T-cell (primary cell): ENCODE measurements at regions not wholly inside any gene's neighbourhood (a gene's known extent, or its start where the extent isn't known, plus 50 kb on each side); places are given as distances from the start of the nearest gene placed in this dataset.

Experiments used
- ATAC-seq, 4 experiments: fragments of 200-7000 bp in 3 of 4; fragments of 150-1000 bp in 1 of 4; cut with Tn5 transposase; replicated peaks in 1 of 4; 1 replicate in 3 of 4; 2 replicates in 1 of 4; pipeline ENCODE4 v1.10.0; 2021; ENCODE audit warnings: moderate library complexity in 3 of 4, mild to moderate bottlenecking in 2 of 4, moderate number of reproducible peaks in 1 of 4
- CTCF ChIA-PET, 2 donors: fragments of 300-600 bp; sonication (Branson Sonifier 250); formaldehyde crosslinking; loops; one replicate each; lab custom pipeline; 2022; ENCODE audit warnings: antibody characterized with exemption in 2 of 2; lab: Charles Lee
- POLR2A ChIA-PET, 2 donors: fragments of 300-600 bp; sonication (Branson Sonifier 250); formaldehyde crosslinking; loops; one replicate each; lab custom pipeline; 2022; ENCODE audit warnings: antibody characterized with exemption in 2 of 2; lab: Charles Lee
- DNase-seq, 35 experiments: peaks; one replicate each; pipeline versions ENCODE4 v3.0.0 to v3.0.0-alpha.2; 2013 to 2023
- H3K27ac ChIP-seq: one replicate; pipeline ENCODE4 v1.5.1; 2013; ENCODE audit warnings: low read length
- H3K27me3 ChIP-seq, 2 experiments: replicated peaks in 1 of 2; 1 replicate in 1 of 2; 2 replicates in 1 of 2; pipeline versions ENCODE4 v1.6.1 to v1.7.0; 2013; ENCODE audit warnings: low read length in 1 of 2, mixed read lengths in 1 of 2; ENCODE audit not compliant: control insufficient read depth in 2 of 2, insufficient read depth in 2 of 2; ENCODE audit errors: extremely low read depth in 1 of 2
- H3K36me3 ChIP-seq, 2 donors: 1 replicate in 1 of 2; 2 replicates in 1 of 2; pipeline versions ENCODE4 v1.6.1 to v1.7.0; 2013; ENCODE audit warnings: low read length in 1 of 2; ENCODE audit not compliant: control insufficient read depth in 2 of 2, insufficient read depth in 1 of 2; ENCODE audit errors: extremely low read depth in 1 of 2
- H3K4me1 ChIP-seq, 2 experiments: 1 replicate in 1 of 2; 2 replicates in 1 of 2; pipeline versions ENCODE4 v1.6.1 to v1.7.0; 2013; ENCODE audit warnings: low read length in 2 of 2, mixed read lengths in 1 of 2; ENCODE audit not compliant: insufficient read depth in 2 of 2, control insufficient read depth in 1 of 2; ENCODE audit errors: extremely low read depth in 1 of 2
- H3K4me3 ChIP-seq, 2 donors: 1 replicate in 1 of 2; 2 replicates in 1 of 2; pipeline versions ENCODE4 v1.5.1 to v1.7.0; 2013; ENCODE audit warnings: mild to moderate bottlenecking in 2 of 2, low read length in 1 of 2, moderate library complexity in 1 of 2; ENCODE audit not compliant: control insufficient read depth in 1 of 2; ENCODE audit errors: extremely low read depth in 1 of 2
- H3K9me3 ChIP-seq: 2 replicates; pipeline ENCODE4 v1.7.0; 2013
- H3K27ac Mint-ChIP-seq, 2 donors: one replicate each; pipeline ENCODE4 v1.8.0; 2020 to 2021; ENCODE audit warnings: mild to moderate bottlenecking in 2 of 2, mixed read lengths in 2 of 2
- H3K27me3 Mint-ChIP-seq, 2 donors: one replicate each; pipeline ENCODE4 v1.8.0; 2021 to 2022; ENCODE audit warnings: mixed read lengths in 2 of 2
- H3K36me3 Mint-ChIP-seq: one replicate; pipeline ENCODE4 v1.8.0; 2021; ENCODE audit warnings: mixed read lengths
- H3K4me1 Mint-ChIP-seq, 3 donors: one replicate each; pipeline ENCODE4 v1.8.0; 2020 to 2022; ENCODE audit warnings: mixed read lengths in 3 of 3, mild to moderate bottlenecking in 1 of 3
- H3K4me3 Mint-ChIP-seq, 3 donors: one replicate each; pipeline ENCODE4 v1.8.0; 2020 to 2022; ENCODE audit warnings: mild to moderate bottlenecking in 3 of 3, mixed read lengths in 3 of 3, moderate library complexity in 3 of 3
- H3K9me3 Mint-ChIP-seq, 3 donors: one replicate each; pipeline ENCODE4 v1.8.0; 2020 to 2022; ENCODE audit warnings: mixed read lengths in 3 of 3
- WGBS: methylation state at CpG from one replicate; pipeline ENCODE4 v1.1.5; 2013; ENCODE audit warnings: missing lambda C conversion rate; ENCODE audit not compliant: insufficient coverage; 5-methylcytosine and 5-hydroxymethylcytosine counted together

DNA sequence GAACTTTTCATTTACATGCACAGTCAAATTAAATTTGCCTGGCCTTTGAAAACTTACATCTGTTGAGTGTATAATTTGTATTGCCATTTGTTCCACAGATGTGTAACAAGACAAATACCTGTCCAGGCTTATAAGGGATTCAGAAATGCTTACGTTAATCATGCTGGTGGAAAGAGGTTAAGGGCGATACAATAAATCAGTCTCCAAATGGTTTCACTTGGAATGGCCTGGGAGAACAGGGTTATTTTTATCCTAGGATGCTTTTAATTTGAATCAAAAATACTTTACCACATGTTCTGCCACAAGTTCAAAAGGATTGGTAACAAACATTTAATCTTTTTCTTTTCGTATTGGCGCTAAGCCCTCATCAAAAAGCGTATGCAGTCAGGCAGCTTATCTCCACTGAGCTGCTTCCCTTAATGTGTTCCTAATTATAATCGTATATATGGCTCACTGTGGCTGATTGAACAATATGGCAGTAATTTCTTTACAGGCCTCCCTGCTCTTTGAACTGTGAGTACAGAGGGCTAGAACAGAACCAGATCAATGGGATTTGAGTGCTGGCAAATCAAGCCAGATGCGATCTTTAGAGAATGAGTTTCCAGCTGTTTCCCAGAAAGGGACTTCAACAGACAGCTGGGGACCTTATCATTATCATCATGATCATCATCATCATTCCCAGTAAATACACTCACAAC is 425.7 kb downstream of the SPRY2 start:
- no peak for ATAC-seq
- Mint-ChIP-seq H3K27ac (no peak overlapping the region), H3K36me3 (no peaks in the 10 kb centered on the region), H3K9me3 (no peaks in the 10 kb centered on the region), H3K4me3 (no peak overlapping the region), H3K4me1 (no peaks in the 10 kb centered on the region), H3K27me3 (no peaks in the 10 kb centered on the region)
- no peak for DNase-seq
- CTCF ChIA-PET: no interaction called here
- H3K27me3 ChIP-seq: no peaks in the 10 kb centered on the region
- H3K9me3 ChIP-seq: no peaks in the 10 kb centered on the region
- no peaks in the 10 kb centered on the region for H3K36me3 ChIP-seq
- H3K27ac ChIP-seq: no peak overlapping the region
- POLR2A ChIA-PET: no interaction called here
- no peaks in the 10 kb centered on the region for H3K4me1 ChIP-seq
- WGBS: 100% methylated on average over 3 of the region's 7 CpGs
- no peak overlapping the region for H3K4me3 ChIP-seq

- no CpG with 5 or more reads among the region's 1 CpG for WGBS
- H3K36me3 ChIP-seq: no peaks in the 10 kb centered on the region
- ChIA-PET CTCF (no interaction called here), POLR2A (no interaction called here)
- H3K4me1 ChIP-seq: no peaks in the 10 kb centered on the region
- no peaks in the 10 kb centered on the region for H3K27me3 Mint-ChIP-seq
- H3K9me3 Mint-ChIP-seq: no peaks in the 10 kb centered on the region
- H3K36me3 Mint-ChIP-seq: no peaks in the 10 kb centered on the region
- H3K27ac ChIP-seq: no peak overlapping the region
- ATAC-seq (no peak), DNase-seq (no peak)
- no peak overlapping the region for H3K4me3 Mint-ChIP-seq
- H3K27me3 ChIP-seq: no peaks in the 10 kb centered on the region
- H3K27ac Mint-ChIP-seq: no peak overlapping the region
- no peak overlapping the region for H3K4me3 ChIP-seq
- no peaks in the 10 kb centered on the region for H3K4me1 Mint-ChIP-seq
- H3K9me3 ChIP-seq: no peaks in the 10 kb centered on the region
Measured at GRCh38 chr13:79913141-79913827, 427.6 kb downstream of the SPRY2 start.

- no peak overlapping the region for H3K4me3 ChIP-seq
- H3K4me1 Mint-ChIP-seq: no peaks in the 10 kb centered on the region
- no peaks in the 10 kb centered on the region for H3K4me1 ChIP-seq
- no peak overlapping the region for H3K27ac Mint-ChIP-seq
- H3K9me3 Mint-ChIP-seq: no peaks in the 10 kb centered on the region
- DNase-seq (no peak), ATAC-seq (no peak)
- CTCF ChIA-PET: no interaction called here
- H3K27ac ChIP-seq: no peak overlapping the region
- H3K4me3 Mint-ChIP-seq: no peak overlapping the region
- H3K36me3 ChIP-seq: no peaks in the 10 kb centered on the region
- no peaks in the 10 kb centered on the region for H3K36me3 Mint-ChIP-seq
- no peaks in the 10 kb centered on the region for H3K27me3 Mint-ChIP-seq
- H3K9me3 ChIP-seq: no peaks in the 10 kb centered on the region
- WGBS: no CpG with 5 or more reads among the region's 3 CpGs
- no peaks in the 10 kb centered on the region for H3K27me3 ChIP-seq
- POLR2A ChIA-PET: no interaction called here
Measured at GRCh38 chr13:79912403-79912802, 428.5 kb downstream of the SPRY2 start.

GRCh38 chr13:79910875-79911540 is 429.9 kb downstream of the SPRY2 start:
- H3K9me3 Mint-ChIP-seq: no peaks in the 10 kb centered on the region
- ChIA-PET POLR2A (no interaction called here), CTCF (interaction anchor here in 1 of 2 donors (0.6 kb wide), 1 partner anchor 23 kb away, joined by 6 read pairs; no protein-coding TSS in a partner anchor)
- no peak overlapping the region for H3K4me3 Mint-ChIP-seq
- H3K36me3 ChIP-seq: no peaks in the 10 kb centered on the region
- no peaks in the 10 kb centered on the region for H3K27me3 ChIP-seq
- H3K27ac ChIP-seq: no peak overlapping the region
- ATAC-seq: no peak
- H3K4me1 ChIP-seq: no peaks in the 10 kb centered on the region
- no peaks in the 10 kb centered on the region for H3K9me3 ChIP-seq
- H3K36me3 Mint-ChIP-seq: no peaks in the 10 kb centered on the region
- no peak overlapping the region for H3K27ac Mint-ChIP-seq
- no peak for DNase-seq
- no peak overlapping the region for H3K4me3 ChIP-seq
- no peaks in the 10 kb centered on the region for H3K27me3 Mint-ChIP-seq
- WGBS: 86% methylated on average over 1 of the region's 5 CpGs
- no peaks in the 10 kb centered on the region for H3K4me1 Mint-ChIP-seq

DNA sequence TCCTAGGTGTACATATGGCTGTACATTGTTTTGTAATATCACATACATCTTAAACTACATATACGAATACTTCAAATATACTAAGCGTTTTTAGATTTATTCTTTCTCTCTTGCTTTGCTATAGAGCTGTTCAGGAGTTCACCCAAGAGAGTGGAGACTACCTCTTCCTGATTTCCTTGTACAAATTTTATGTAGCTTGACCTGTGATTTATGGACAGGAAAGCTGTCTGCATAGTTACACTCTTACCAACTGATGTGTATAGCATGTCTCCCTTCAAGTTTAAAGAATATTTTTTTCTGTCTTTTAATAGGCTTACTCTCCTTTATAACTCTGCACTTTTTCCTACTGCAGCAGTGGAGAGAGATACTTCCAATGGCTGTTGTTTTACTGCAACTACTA is 428.7 kb downstream of the NDFIP2 start:
- no CpG with 5 or more reads among the region's 2 CpGs for WGBS
- CTCF ChIA-PET: no interaction called here

GRCh38 chr13:79908381-79908780 is 427.4 kb downstream of the NDFIP2 start:
- H3K4me3 ChIP-seq: no peak overlapping the region
- CTCF ChIA-PET: no interaction called here
- Mint-ChIP-seq H3K4me3 (no peak overlapping the region), H3K4me1 (no peaks in the 10 kb centered on the region), H3K27ac (no peak overlapping the region), H3K27me3 (no peaks in the 10 kb centered on the region), H3K36me3 (no peaks in the 10 kb centered on the region), H3K9me3 (no peaks in the 10 kb centered on the region)
- H3K4me1 ChIP-seq: no peaks in the 10 kb centered on the region
- no peaks in the 10 kb centered on the region for H3K27me3 ChIP-seq
- no peak overlapping the region for H3K27ac ChIP-seq
- 57% methylated on average over 3 of the region's 3 CpGs for WGBS
- DNase-seq (no peak), ATAC-seq (no peak)
- no peaks in the 10 kb centered on the region for H3K36me3 ChIP-seq
- no peaks in the 10 kb centered on the region for H3K9me3 ChIP-seq
- POLR2A ChIA-PET: no interaction called here

More for the DNA sequence above, 428.7 kb downstream of the NDFIP2 start:
- Histone ChIP-seq H3K9me3 (no peaks in the 10 kb centered on the region), H3K4me1 (no peaks in the 10 kb centered on the region), H3K27ac (no peak overlapping the region), H3K4me3 (no peak overlapping the region), H3K36me3 (no peaks in the 10 kb centered on the region), H3K27me3 (no peaks in the 10 kb centered on the region)
- no peaks in the 10 kb centered on the region for H3K4me1 Mint-ChIP-seq
- H3K27ac Mint-ChIP-seq: no peak overlapping the region
- no peaks in the 10 kb centered on the region for H3K27me3 Mint-ChIP-seq
- DNase-seq (no peak), ATAC-seq (no peak)
- no peak overlapping the region for H3K4me3 Mint-ChIP-seq
- no peaks in the 10 kb centered on the region for H3K36me3 Mint-ChIP-seq
- POLR2A ChIA-PET: no interaction called here
- no peaks in the 10 kb centered on the region for H3K9me3 Mint-ChIP-seq
